Neural cell (in vitro differentiated cells): ENCODE measurements at regions not wholly inside any gene's neighbourhood (a gene's known extent, or its start where the extent isn't known, plus 50 kb on each side); places are given as distances from the start of the nearest gene placed in this dataset.

ENCODE experiments used
- H2AFZ ChIP-seq: fragments of 200-600, 300-800 bp; sonication (generic), shearing (Covaris generic); 2 replicates; pipeline ENCODE4 v1.6.0; 2014; ENCODE audit warnings: low read depth, mild to moderate bottlenecking, antibody characterized with exemption, low read length, moderate library complexity
- H3F3A ChIP-seq: fragments of 200-600 bp; shearing (Covaris generic); 2 replicates; pipeline ENCODE4 v1.6.1; 2016; ENCODE audit warnings: mild to moderate bottlenecking, moderate library complexity, mixed read lengths, antibody characterized with exemption, low read length; ENCODE audit not compliant: insufficient read depth, poor library complexity, severe bottlenecking
- H3K27ac ChIP-seq: fragments of 200-600, 300-800 bp; sonication (generic), shearing (Covaris generic); 2 replicates; pipeline ENCODE4 v1.5.1; 2014; ENCODE audit warnings: mild to moderate bottlenecking, low read length, moderate library complexity
- H3K27me3 ChIP-seq: fragments of 300-800, 200-600 bp; sonication (generic), shearing (Covaris generic); 2 replicates; pipeline ENCODE4 v1.6.0; 2014; ENCODE audit warnings: mild to moderate bottlenecking, low read depth, low read length, moderate library complexity; ENCODE audit not compliant: insufficient read depth
- H3K36me3 ChIP-seq: fragments of 300-800, 200-600 bp; sonication (generic), shearing (Covaris generic); 2 replicates; pipeline ENCODE4 v1.5.1; 2014; ENCODE audit warnings: mild to moderate bottlenecking, antibody characterized with exemption, low read length, moderate library complexity; ENCODE audit not compliant: insufficient read depth
- H3K4me2 ChIP-seq: fragments of 300-800, 200-600 bp; sonication (generic), shearing (Covaris generic); 2 replicates; pipeline ENCODE4 v1.6.0; 2014; ENCODE audit warnings: mild to moderate bottlenecking, low read length
- H3K4me3 ChIP-seq: fragments of 300-800, 200-600 bp; sonication (generic), shearing (Covaris generic); 2 replicates; pipeline ENCODE4 v1.5.1; 2014; ENCODE audit warnings: mild to moderate bottlenecking, low read length, moderate library complexity
- H3K79me2 ChIP-seq: fragments of 200-600 bp; shearing (Covaris generic); replicated peaks from 2 replicates; pipeline ENCODE4 v1.6.0; 2014; ENCODE audit warnings: mild to moderate bottlenecking, low read length, moderate library complexity; ENCODE audit not compliant: insufficient read depth
- H3K9ac ChIP-seq: fragments of 300-800, 200-600 bp; sonication (generic), shearing (Covaris generic); 2 replicates; pipeline ENCODE4 v1.6.1; 2016; ENCODE audit warnings: mild to moderate bottlenecking, low read length, mixed read lengths
- H3K9me2 ChIP-seq: fragments of 200-600 bp; shearing (Covaris generic); 2 replicates; pipeline ENCODE4 v1.6.1; 2016; ENCODE audit warnings: mild to moderate bottlenecking, low read length, mixed read lengths; ENCODE audit not compliant: insufficient read depth
- H3K9me3 ChIP-seq: fragments of 200-600, 300-800 bp; sonication (generic), shearing (Covaris generic); 2 replicates; pipeline ENCODE4 v1.6.1; 2016; ENCODE audit warnings: mild to moderate bottlenecking, mixed run types, low read length, moderate library complexity, mixed read lengths
- H4K20me1 ChIP-seq: fragments of 200-600 bp; shearing (Covaris generic); 2 replicates; pipeline ENCODE4 v1.6.1; 2016; ENCODE audit warnings: mild to moderate bottlenecking, mixed run types; ENCODE audit not compliant: insufficient read depth
- EP300 ChIP-seq: fragments of 450-650 bp; conservative IDR thresholded peaks from 2 replicates; pipeline ENCODE4 v1.6.1; 2014; ENCODE audit warnings: antibody characterized with exemption, mild to moderate bottlenecking, moderate library complexity; ENCODE audit not compliant: poor library complexity, severe bottlenecking
- EZH2 ChIP-seq: fragments of 200-600, 300-800 bp; shearing (Covaris generic), sonication (generic); IDR thresholded peaks from 2 replicates; pipeline ENCODE4 v1.6.1; 2014; ENCODE audit warnings: antibody characterized with exemption, low read length, borderline replicate concordance, mild to moderate bottlenecking; ENCODE audit not compliant: insufficient read depth, poor library complexity, severe bottlenecking
- MXI1 ChIP-seq: fragments of 450-650 bp; conservative IDR thresholded peaks from 2 replicates; pipeline ENCODE4 v1.6.1; 2014; ENCODE audit warnings: antibody characterized with exemption, mild to moderate bottlenecking; ENCODE audit not compliant: poor library complexity, severe bottlenecking
- POLR2AphosphoS5 ChIP-seq: IDR thresholded peaks from 2 replicates; pipeline ENCODE4 v1.6.1; 2012
- RAD21 ChIP-seq: fragments of 450-650 bp; conservative IDR thresholded peaks from 2 replicates; pipeline ENCODE4 v1.6.1; 2014; ENCODE audit warnings: antibody characterized with exemption, mild to moderate bottlenecking, moderate library complexity
- SMC3 ChIP-seq: fragments of 450-650 bp; conservative IDR thresholded peaks from 2 replicates; pipeline ENCODE4 v1.6.1; 2014; ENCODE audit warnings: antibody characterized with exemption, mild to moderate bottlenecking, moderate library complexity; ENCODE audit not compliant: poor library complexity
- TAF1 ChIP-seq: IDR thresholded peaks from 2 replicates; pipeline ENCODE4 v1.6.1; 2012; ENCODE audit warnings: low read depth
- TF ChIP-seq, protein P1 (sequence below): IDR thresholded peaks from 2 replicates; pipeline ENCODE4 v1.6.1; 2012; ENCODE audit warnings: borderline replicate concordance
- TF ChIP-seq, protein P2 (sequence below): fragments of 450-650 bp; IDR thresholded peaks from 2 replicates; pipeline ENCODE4 v1.5.1; 2014; ENCODE audit warnings: antibody characterized with exemption, mild to moderate bottlenecking, moderate library complexity; ENCODE audit not compliant: poor library complexity, severe bottlenecking

DNA sequence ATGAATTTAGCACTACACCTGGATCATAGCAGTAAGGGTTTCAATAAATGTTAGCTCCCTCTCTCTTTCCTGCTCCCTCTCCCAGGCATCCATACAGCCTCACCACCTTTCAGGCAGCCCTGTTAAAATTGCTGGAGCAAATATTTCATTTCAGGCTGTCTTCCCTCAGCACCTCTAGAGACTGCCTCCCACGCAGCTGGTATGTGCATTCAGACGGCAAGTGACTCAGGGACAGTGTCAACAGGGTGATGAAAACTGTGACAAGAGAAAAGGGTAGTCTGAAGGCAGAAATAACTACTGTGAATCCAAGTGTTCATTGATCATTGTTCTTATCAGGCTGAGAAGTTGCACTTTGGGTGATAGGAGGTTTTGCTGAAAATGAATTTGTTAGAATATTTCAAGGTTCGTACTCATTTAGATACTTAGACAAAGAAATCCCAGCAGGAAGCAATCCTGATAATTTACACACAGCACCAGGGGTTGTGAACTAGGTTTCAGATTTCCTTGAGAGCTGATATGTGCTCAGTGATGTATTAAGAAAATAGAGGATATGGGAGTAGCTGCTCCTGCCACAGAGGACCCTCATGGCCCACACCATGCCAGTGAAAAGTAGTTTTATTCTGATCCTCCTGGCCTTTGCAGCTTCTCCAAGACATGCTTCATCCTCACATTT lies 424.2 kb downstream of the FGF13 start:
- Histone ChIP-seq H3K9ac (no peak overlapping the region), H3K9me3 (no peaks in the 10 kb centered on the region), H3K27ac (no peak overlapping the region), H3K27me3 (no peaks in the 10 kb centered on the region), H3K4me2 (no peak overlapping the region), H3K36me3 (no peaks in the 10 kb centered on the region), H2AFZ (no peak overlapping the region), H4K20me1 (no peaks in the 10 kb centered on the region), H3K4me3 (no peak overlapping the region), H3F3A (no peaks in the 10 kb centered on the region), H3K9me2 (no peaks in the 10 kb centered on the region), H3K79me2 (no peaks in the 10 kb centered on the region)
- TF ChIP-seq EP300 = no peak
- no peak for TF ChIP-seq POLR2AphosphoS5
- no peak for TF ChIP-seq MXI1
- no peak for TF ChIP-seq RAD21
- TF ChIP-seq, protein P1, sequence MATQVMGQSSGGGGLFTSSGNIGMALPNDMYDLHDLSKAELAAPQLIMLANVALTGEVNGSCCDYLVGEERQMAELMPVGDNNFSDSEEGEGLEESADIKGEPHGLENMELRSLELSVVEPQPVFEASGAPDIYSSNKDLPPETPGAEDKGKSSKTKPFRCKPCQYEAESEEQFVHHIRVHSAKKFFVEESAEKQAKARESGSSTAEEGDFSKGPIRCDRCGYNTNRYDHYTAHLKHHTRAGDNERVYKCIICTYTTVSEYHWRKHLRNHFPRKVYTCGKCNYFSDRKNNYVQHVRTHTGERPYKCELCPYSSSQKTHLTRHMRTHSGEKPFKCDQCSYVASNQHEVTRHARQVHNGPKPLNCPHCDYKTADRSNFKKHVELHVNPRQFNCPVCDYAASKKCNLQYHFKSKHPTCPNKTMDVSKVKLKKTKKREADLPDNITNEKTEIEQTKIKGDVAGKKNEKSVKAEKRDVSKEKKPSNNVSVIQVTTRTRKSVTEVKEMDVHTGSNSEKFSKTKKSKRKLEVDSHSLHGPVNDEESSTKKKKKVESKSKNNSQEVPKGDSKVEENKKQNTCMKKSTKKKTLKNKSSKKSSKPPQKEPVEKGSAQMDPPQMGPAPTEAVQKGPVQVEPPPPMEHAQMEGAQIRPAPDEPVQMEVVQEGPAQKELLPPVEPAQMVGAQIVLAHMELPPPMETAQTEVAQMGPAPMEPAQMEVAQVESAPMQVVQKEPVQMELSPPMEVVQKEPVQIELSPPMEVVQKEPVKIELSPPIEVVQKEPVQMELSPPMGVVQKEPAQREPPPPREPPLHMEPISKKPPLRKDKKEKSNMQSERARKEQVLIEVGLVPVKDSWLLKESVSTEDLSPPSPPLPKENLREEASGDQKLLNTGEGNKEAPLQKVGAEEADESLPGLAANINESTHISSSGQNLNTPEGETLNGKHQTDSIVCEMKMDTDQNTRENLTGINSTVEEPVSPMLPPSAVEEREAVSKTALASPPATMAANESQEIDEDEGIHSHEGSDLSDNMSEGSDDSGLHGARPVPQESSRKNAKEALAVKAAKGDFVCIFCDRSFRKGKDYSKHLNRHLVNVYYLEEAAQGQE = no peak
- TF ChIP-seq, protein P2, sequence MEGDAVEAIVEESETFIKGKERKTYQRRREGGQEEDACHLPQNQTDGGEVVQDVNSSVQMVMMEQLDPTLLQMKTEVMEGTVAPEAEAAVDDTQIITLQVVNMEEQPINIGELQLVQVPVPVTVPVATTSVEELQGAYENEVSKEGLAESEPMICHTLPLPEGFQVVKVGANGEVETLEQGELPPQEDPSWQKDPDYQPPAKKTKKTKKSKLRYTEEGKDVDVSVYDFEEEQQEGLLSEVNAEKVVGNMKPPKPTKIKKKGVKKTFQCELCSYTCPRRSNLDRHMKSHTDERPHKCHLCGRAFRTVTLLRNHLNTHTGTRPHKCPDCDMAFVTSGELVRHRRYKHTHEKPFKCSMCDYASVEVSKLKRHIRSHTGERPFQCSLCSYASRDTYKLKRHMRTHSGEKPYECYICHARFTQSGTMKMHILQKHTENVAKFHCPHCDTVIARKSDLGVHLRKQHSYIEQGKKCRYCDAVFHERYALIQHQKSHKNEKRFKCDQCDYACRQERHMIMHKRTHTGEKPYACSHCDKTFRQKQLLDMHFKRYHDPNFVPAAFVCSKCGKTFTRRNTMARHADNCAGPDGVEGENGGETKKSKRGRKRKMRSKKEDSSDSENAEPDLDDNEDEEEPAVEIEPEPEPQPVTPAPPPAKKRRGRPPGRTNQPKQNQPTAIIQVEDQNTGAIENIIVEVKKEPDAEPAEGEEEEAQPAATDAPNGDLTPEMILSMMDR = no peak
- no peak for TF ChIP-seq SMC3
- no peak for TF ChIP-seq EZH2
- TF ChIP-seq TAF1 = no peak

- no peaks in the 10 kb centered on the region for H3K9me3 ChIP-seq
- H3F3A ChIP-seq = no peaks in the 10 kb centered on the region
- no peaks in the 10 kb centered on the region for H3K36me3 ChIP-seq
- TF ChIP-seq, protein P2 = no peak
- TF ChIP-seq, protein P1 = no peak
- no peak for TF ChIP-seq TAF1
- no peak for TF ChIP-seq POLR2AphosphoS5
- no peak for TF ChIP-seq SMC3
- TF ChIP-seq EP300 = no peak
- TF ChIP-seq RAD21 = no peak
- no peaks in the 10 kb centered on the region for H4K20me1 ChIP-seq
- H3K9me2 ChIP-seq = no peaks in the 10 kb centered on the region
- no peak overlapping the region for H3K9ac ChIP-seq
- H3K27ac ChIP-seq = no peak overlapping the region
- H2AFZ ChIP-seq = no peak overlapping the region
- H3K4me2 ChIP-seq = no peak overlapping the region
- H3K79me2 ChIP-seq = no peaks in the 10 kb centered on the region
- no peak overlapping the region for H3K4me3 ChIP-seq
- H3K27me3 ChIP-seq = no peaks in the 10 kb centered on the region
Measured at GRCh38 chrX:138294951-138295350, 416.6 kb downstream of the FGF13 start.
